ENCODE measurements at regions not wholly inside any gene's neighbourhood (a gene's known extent, or its start where the extent isn't known, plus 50 kb on each side); places are given as distances from the start of the nearest gene placed in this dataset.

GRCh38 chr3:3665546-3665945 lies 133.7 kb upstream of the LRRN1 start:
- Histone ChIP-seq H3K4me1 (no peaks in the 10 kb centered on the region), H3K36me3 (no peaks in the 10 kb centered on the region), H3K27ac (no peak overlapping the region), H3K9me3 (peaks cover 0 to 3% (median 0%) of the 10 kb centered on the region in 4 donors), H3K27me3 (no peaks in the 10 kb centered on the region), H3K4me3 (no peak overlapping the region)
- DNase-seq: no peak
- TF ChIP-seq POLR2A (IDR thresholded peaks at IDR 0.05) (no peak), POLR2AphosphoS5 (IDR thresholded peaks at IDR 0.05) (no peak), CTCF (IDR thresholded peaks at IDR 0.05) (no peak), EP300 (IDR thresholded peaks at IDR 0.05) (no peak)
- 78 to 79% methylated on average over 2 of the region's 2 CpGs for WGBS, 2 donors
- intact Hi-C loops (cut with DNase I): no loop called here

GRCh38 chr3:3664935-3665334 lies 134.3 kb upstream of the LRRN1 start:
- TF ChIP-seq CTCF (IDR thresholded peaks at IDR 0.05) (no peak), EP300 (IDR thresholded peaks at IDR 0.05) (no peak), POLR2A (IDR thresholded peaks at IDR 0.05) (no peak), POLR2AphosphoS5 (IDR thresholded peaks at IDR 0.05) (no peak)
- no peak for DNase-seq
- 70 to 80% methylated on average over 5 of the region's 5 CpGs for WGBS, 2 donors

GRCh38 chr3:3662610-3663009 lies 136.6 kb upstream of the LRRN1 start:
- H3K4me1 ChIP-seq: no peaks in the 10 kb centered on the region

More at GRCh38 chr3:3664935-3665334, 134.3 kb upstream of the LRRN1 start:
- intact Hi-C loops (cut with DNase I): no loop called here
- H3K9me3 ChIP-seq: peaks cover 0 to 3% (median 0%) of the 10 kb centered on the region in 4 donors
- no peaks in the 10 kb centered on the region for H3K4me1 ChIP-seq
- no peaks in the 10 kb centered on the region for H3K36me3 ChIP-seq
- no peaks in the 10 kb centered on the region for H3K27me3 ChIP-seq
- no peak overlapping the region for H3K27ac ChIP-seq
- no peak overlapping the region for H3K4me3 ChIP-seq

GRCh38 chr3:3654916-3655315 lies 144.3 kb upstream of the LRRN1 start:
- Histone ChIP-seq H3K27ac (no peak overlapping the region), H3K27me3 (no peaks in the 10 kb centered on the region), H3K36me3 (no peaks in the 10 kb centered on the region), H3K4me1 (no peaks in the 10 kb centered on the region), H3K9me3 (no peaks in the 10 kb centered on the region), H3K4me3 (no peak overlapping the region)
- TF ChIP-seq POLR2A (IDR thresholded peaks at IDR 0.05) (no peak), EP300 (IDR thresholded peaks at IDR 0.05) (no peak), CTCF (IDR thresholded peaks at IDR 0.05) (no peak), POLR2AphosphoS5 (IDR thresholded peaks at IDR 0.05) (no peak)
- WGBS, 2 donors: 86 to 94% methylated on average over 2 of the region's 2 CpGs
- DNase-seq: no peak
- intact Hi-C loops (cut with DNase I): no loop called here

More at GRCh38 chr3:3662610-3663009, 136.6 kb upstream of the LRRN1 start:
- H3K9me3 ChIP-seq: peaks cover 0 to 3% (median 0%) of the 10 kb centered on the region in 4 donors
- 83 to 85% methylated on average over 4 of the region's 4 CpGs for WGBS, 2 donors
- TF ChIP-seq CTCF (IDR thresholded peaks at IDR 0.05) (no peak), POLR2AphosphoS5 (IDR thresholded peaks at IDR 0.05) (no peak), POLR2A (IDR thresholded peaks at IDR 0.05) (no peak), EP300 (IDR thresholded peaks at IDR 0.05) (no peak)
- H3K27ac ChIP-seq: no peak overlapping the region
- DNase-seq: no peak
- H3K27me3 ChIP-seq: no peaks in the 10 kb centered on the region
- H3K36me3 ChIP-seq: no peaks in the 10 kb centered on the region
- H3K4me3 ChIP-seq: no peak overlapping the region
- intact Hi-C loops (cut with DNase I): no loop called here

- H3K4me1 ChIP-seq: no peaks in the 10 kb centered on the region
- H3K4me3 ChIP-seq: no peak overlapping the region
- no peak for TF ChIP-seq POLR2A (IDR thresholded peaks at IDR 0.05)
- no peak for TF ChIP-seq EP300 (IDR thresholded peaks at IDR 0.05)
- TF ChIP-seq POLR2AphosphoS5 (IDR thresholded peaks at IDR 0.05): no peak
- TF ChIP-seq CTCF (IDR thresholded peaks at IDR 0.05): no peak
- intact Hi-C loops (cut with DNase I): no loop called here
- H3K27ac ChIP-seq: no peak overlapping the region
- DNase-seq: no peak
- no peaks in the 10 kb centered on the region for H3K36me3 ChIP-seq
- 89% methylated on average over 5 of the region's 5 CpGs for WGBS, 2 donors
- H3K27me3 ChIP-seq: no peaks in the 10 kb centered on the region
- no peaks in the 10 kb centered on the region for H3K9me3 ChIP-seq
These were observed 150.1 kb upstream of the LRRN1 start for GRCh38 chr3:3648988-3649679.
